ENCODE measurements at regions not wholly inside any gene's neighbourhood (a gene's known extent, or its start where the extent isn't known, plus 50 kb on each side); places are given as distances from the start of the nearest gene placed in this dataset.

DNA sequence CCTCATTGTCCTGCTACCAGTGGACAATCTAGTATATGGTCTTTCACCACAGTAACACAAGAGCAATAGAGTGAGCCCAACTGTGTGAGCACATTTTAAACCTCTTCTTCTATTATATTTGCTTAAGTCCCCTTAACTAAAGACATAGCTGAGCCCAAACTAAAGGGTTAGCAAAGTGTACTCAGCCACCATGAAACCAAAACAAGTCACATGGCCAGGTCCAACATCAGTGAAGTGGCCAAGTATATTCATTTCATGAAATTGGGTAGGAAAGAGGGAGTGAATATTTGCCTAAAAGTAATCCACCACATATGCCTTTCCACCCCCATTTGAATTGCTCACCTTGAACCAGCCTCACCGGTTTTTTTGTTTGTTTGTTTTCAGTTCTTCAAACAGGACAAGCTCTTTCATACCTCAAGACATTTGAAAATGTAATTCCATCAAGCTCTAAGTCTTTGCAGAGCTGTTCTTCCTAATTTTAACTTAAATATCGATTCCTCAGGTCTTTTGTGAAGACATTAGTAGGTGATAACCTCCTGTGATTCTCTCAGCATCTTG is 327.0 kb upstream of the SEMA6D start:
- TF ChIP-seq, protein P1, sequence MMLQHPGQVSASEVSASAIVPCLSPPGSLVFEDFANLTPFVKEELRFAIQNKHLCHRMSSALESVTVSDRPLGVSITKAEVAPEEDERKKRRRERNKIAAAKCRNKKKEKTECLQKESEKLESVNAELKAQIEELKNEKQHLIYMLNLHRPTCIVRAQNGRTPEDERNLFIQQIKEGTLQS (CRISPR knock-in tag; conservative IDR thresholded peaks at IDR 0.05) = no peak
- TF ChIP-seq, protein P2, sequence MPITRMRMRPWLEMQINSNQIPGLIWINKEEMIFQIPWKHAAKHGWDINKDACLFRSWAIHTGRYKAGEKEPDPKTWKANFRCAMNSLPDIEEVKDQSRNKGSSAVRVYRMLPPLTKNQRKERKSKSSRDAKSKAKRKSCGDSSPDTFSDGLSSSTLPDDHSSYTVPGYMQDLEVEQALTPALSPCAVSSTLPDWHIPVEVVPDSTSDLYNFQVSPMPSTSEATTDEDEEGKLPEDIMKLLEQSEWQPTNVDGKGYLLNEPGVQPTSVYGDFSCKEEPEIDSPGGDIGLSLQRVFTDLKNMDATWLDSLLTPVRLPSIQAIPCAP (CRISPR knock-in tag; IDR thresholded peaks at IDR 0.05) = no peak
- TF ChIP-seq, protein P3, sequence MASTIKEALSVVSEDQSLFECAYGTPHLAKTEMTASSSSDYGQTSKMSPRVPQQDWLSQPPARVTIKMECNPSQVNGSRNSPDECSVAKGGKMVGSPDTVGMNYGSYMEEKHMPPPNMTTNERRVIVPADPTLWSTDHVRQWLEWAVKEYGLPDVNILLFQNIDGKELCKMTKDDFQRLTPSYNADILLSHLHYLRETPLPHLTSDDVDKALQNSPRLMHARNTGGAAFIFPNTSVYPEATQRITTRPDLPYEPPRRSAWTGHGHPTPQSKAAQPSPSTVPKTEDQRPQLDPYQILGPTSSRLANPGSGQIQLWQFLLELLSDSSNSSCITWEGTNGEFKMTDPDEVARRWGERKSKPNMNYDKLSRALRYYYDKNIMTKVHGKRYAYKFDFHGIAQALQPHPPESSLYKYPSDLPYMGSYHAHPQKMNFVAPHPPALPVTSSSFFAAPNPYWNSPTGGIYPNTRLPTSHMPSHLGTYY (CRISPR knock-in tag; IDR thresholded peaks at IDR 0.05) = no peak
- TF ChIP-seq NR2C2 (CRISPR knock-in tag; IDR thresholded peaks at IDR 0.05) = no peak
- TF ChIP-seq TEAD4 (CRISPR knock-in tag; IDR thresholded peaks at IDR 0.05) = no peak

Measured in WTC11 (cell line).